HFF-Myc (cell line): ENCODE measurements at regions not wholly inside any gene's neighbourhood (a gene's known extent, or its start where the extent isn't known, plus 50 kb on each side); places are given as distances from the start of the nearest gene placed in this dataset.

ENCODE experiments used
- DNase-seq: peaks from one replicate; pipeline ENCODE4 v3.0.0-alpha.2; 2011; ENCODE audit warnings: low read depth; ENCODE audit errors: extremely low read depth
- H3K4me3 ChIP-seq: replicated peaks from 2 replicates; pipeline ENCODE4 v1.5.1; 2011; ENCODE audit warnings: low read depth, mild to moderate bottlenecking, control low read depth, low read length
- CTCF ChIP-seq: IDR thresholded peaks from 2 replicates; pipeline ENCODE4 v1.5.1; 2012; ENCODE audit warnings: mild to moderate bottlenecking, low read depth, low read length, control low read depth; ENCODE audit errors: missing control alignments

- no peak for DNase-seq
- no peak for TF ChIP-seq CTCF
- H3K4me3 ChIP-seq, result no peak overlapping the region
Observed at GRCh38 chr6:147709396-147710272, 201.1 kb downstream of the SAMD5 start.

- no peak for DNase-seq
- no peak overlapping the region for H3K4me3 ChIP-seq
- TF ChIP-seq CTCF, result no peak
Observed at GRCh38 chr6:147710890-147711289, 202.4 kb downstream of the SAMD5 start.

GRCh38 chr6:147711476-147711875, 203.0 kb downstream of the SAMD5 start:
- H3K4me3 ChIP-seq, result no peak overlapping the region
- no peak for TF ChIP-seq CTCF
- no peak for DNase-seq

- no peak for DNase-seq
- H3K4me3 ChIP-seq, result no peak overlapping the region
- TF ChIP-seq CTCF, result no peak
Observed at GRCh38 chr6:147712841-147713240, 204.4 kb downstream of the SAMD5 start.

DNA sequence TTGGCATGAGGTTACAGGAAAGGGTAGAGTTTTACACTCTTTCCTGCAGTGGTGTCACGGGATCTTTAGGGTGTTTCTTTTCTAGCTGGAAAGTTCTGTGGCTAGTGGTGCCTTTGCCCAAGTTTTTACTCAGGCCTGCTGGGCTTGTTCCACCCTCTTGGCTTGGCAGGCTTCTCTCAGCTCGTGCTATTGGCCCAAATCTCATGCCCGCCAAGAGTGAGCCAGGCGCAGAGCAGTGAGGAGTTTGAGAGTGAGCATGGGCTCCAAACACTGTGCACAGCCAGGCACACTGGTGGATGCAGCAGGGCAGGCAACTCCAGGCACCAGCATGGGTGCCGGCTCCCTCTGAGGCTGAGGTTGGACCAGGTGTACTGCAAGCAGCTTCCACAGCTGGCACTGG, 206.5 kb downstream of the SAMD5 start:
- no peak for DNase-seq
- no peak for TF ChIP-seq CTCF
- H3K4me3 ChIP-seq, result no peak overlapping the region

- TF ChIP-seq CTCF, result no peak
- no peak for DNase-seq
- H3K4me3 ChIP-seq, result no peak overlapping the region
Observed at GRCh38 chr6:147716434-147716833, 207.9 kb downstream of the SAMD5 start.
